ENCODE measurements at regions not wholly inside any gene's neighbourhood (a gene's known extent, or its start where the extent isn't known, plus 50 kb on each side); places are given as distances from the start of the nearest gene placed in this dataset.

DNA sequence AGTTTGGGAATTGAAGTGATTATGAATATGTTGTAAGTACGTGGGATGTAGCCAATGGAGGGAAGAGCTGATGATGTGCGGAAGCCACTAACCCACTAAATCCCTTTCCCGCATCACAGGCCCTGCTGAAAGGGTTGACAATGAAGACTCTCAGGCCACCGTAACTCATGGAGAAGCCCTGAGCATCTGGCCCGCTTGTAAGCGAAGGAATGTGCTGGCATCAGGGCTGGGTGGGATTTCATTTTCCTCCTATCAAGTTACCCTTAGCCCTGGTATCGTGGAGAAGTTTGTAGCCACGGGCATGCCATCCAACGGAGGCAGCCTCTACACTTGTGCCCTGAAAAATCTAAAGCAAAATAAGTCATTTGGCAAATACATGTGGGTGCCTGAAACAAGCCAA is 355.0 kb downstream of the CDH26 start (continued):
- no peak for TF ChIP-seq PATZ1 (CRISPR knock-in tag; IDR thresholded peaks at IDR 0.05; ENCODE audit: borderline replicate concordance)
- no peak for TF ChIP-seq ZFP3 (CRISPR knock-in tag; IDR thresholded peaks at IDR 0.05)

- TF ChIP-seq ARNTL (CRISPR knock-in tag; IDR thresholded peaks at IDR 0.05; ENCODE audit: borderline replicate concordance, low read depth) = no peak
- TF ChIP-seq CREB5 (CRISPR knock-in tag; IDR thresholded peaks at IDR 0.05; ENCODE audit: low read depth) = no peak
- TF ChIP-seq CSDC2 (CRISPR knock-in tag; IDR thresholded peaks at IDR 0.05) = no peak
- no peak for TF ChIP-seq PATZ1 (CRISPR knock-in tag; IDR thresholded peaks at IDR 0.05; ENCODE audit: borderline replicate concordance)
- no peak for TF ChIP-seq TOX (CRISPR knock-in tag; IDR thresholded peaks at IDR 0.05; ENCODE audit: borderline replicate concordance)
- TF ChIP-seq BACH2 (CRISPR knock-in tag; IDR thresholded peaks at IDR 0.05; ENCODE audit: borderline replicate concordance) = no peak
- no peak for TF ChIP-seq OSR1 (CRISPR knock-in tag; IDR thresholded peaks at IDR 0.05)
- no peak for TF ChIP-seq ZNF70 (CRISPR knock-in tag; IDR thresholded peaks at IDR 0.05)
- no peak for ATAC-seq
Measured at GRCh38 chr20:60313614-60314013, 355.4 kb downstream of the CDH26 start.

DNA sequence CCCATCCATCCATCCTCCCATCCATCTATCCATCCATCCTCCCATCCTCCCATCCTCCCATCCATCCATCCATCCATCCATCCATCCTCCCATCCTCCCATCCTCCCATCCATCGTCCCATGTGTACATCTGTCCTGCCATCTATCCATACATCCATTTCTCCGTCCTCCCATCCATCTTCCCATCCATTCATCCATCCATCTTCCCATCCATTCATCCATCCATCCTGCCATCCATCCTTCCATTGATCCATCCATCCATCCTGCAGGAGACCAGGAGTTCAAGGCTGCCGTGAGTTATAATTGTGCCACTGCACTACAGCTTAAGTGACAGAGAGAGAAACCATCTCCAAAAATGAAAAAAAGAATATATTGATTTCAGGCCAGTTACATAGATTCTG is 356.5 kb downstream of the CDH26 start:
- ATAC-seq = no peak

More for the DNA sequence above, 356.5 kb downstream of the CDH26 start:
- TF ChIP-seq TSHZ2 (CRISPR knock-in tag; IDR thresholded peaks at IDR 0.05) (no peak), ZC3H10 (CRISPR knock-in tag; IDR thresholded peaks at IDR 0.05) (no peak), ZNF565 (CRISPR knock-in tag; conservative IDR thresholded peaks at IDR 0.05; ENCODE audit: low read depth) (no peak), CREB5 (CRISPR knock-in tag; IDR thresholded peaks at IDR 0.05; ENCODE audit: low read depth) (no peak), GLIS3 (CRISPR knock-in tag; IDR thresholded peaks at IDR 0.05) (no peak), ISL1 (CRISPR knock-in tag; IDR thresholded peaks at IDR 0.05) (no peak), ESRRG (CRISPR knock-in tag; IDR thresholded peaks at IDR 0.05) (no peak), ZFP30 (CRISPR knock-in tag; IDR thresholded peaks at IDR 0.05) (no peak), PATZ1 (CRISPR knock-in tag; IDR thresholded peaks at IDR 0.05; ENCODE audit: borderline replicate concordance) (no peak), SNAI2 (CRISPR knock-in tag; IDR thresholded peaks at IDR 0.05) (no peak), RARB (CRISPR knock-in tag; IDR thresholded peaks at IDR 0.05) (no peak), CSDC2 (CRISPR knock-in tag; IDR thresholded peaks at IDR 0.05) (no peak), ZNF70 (CRISPR knock-in tag; IDR thresholded peaks at IDR 0.05) (no peak), ZFP3 (CRISPR knock-in tag; IDR thresholded peaks at IDR 0.05) (no peak), ZNF8 (CRISPR knock-in tag; IDR thresholded peaks at IDR 0.05) (no peak)
- TF ChIP-seq, protein P1, sequence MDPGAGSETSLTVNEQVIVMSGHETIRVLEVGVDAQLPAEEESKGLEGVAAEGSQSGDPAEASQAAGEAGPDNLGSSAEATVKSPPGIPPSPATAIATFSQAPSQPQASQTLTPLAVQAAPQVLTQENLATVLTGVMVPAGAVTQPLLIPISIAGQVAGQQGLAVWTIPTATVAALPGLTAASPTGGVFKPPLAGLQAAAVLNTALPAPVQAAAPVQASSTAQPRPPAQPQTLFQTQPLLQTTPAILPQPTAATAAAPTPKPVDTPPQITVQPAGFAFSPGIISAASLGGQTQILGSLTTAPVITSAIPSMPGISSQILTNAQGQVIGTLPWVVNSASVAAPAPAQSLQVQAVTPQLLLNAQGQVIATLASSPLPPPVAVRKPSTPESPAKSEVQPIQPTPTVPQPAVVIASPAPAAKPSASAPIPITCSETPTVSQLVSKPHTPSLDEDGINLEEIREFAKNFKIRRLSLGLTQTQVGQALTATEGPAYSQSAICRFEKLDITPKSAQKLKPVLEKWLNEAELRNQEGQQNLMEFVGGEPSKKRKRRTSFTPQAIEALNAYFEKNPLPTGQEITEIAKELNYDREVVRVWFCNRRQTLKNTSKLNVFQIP (CRISPR knock-in tag; IDR thresholded peaks at IDR 0.05; ENCODE audit: borderline replicate concordance, low read depth) = no peak
- TF ChIP-seq, protein P2, sequence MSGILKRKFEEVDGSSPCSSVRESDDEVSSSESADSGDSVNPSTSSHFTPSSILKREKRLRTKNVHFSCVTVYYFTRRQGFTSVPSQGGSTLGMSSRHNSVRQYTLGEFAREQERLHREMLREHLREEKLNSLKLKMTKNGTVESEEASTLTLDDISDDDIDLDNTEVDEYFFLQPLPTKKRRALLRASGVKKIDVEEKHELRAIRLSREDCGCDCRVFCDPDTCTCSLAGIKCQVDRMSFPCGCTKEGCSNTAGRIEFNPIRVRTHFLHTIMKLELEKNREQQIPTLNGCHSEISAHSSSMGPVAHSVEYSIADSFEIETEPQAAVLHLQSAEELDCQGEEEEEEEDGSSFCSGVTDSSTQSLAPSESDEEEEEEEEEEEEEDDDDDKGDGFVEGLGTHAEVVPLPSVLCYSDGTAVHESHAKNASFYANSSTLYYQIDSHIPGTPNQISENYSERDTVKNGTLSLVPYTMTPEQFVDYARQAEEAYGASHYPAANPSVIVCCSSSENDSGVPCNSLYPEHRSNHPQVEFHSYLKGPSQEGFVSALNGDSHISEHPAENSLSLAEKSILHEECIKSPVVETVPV (CRISPR knock-in tag; IDR thresholded peaks at IDR 0.05) = no peak
